ELF-1 (cell line): ENCODE measurements at regions not wholly inside any gene's neighbourhood (a gene's known extent, or its start where the extent isn't known, plus 50 kb on each side); places are given as distances from the start of the nearest gene placed in this dataset.

Source experiments
- DNase-seq: peaks from one replicate; pipeline ENCODE4 v3.0.0-alpha.2; 2016; ENCODE audit warnings: low read depth, low spot score

GRCh38 chr17:53891726-53892125, 69.0 kb downstream of the KIF2B start:
- DNase-seq, result no peak

- DNase-seq, result no peak
Measured at GRCh38 chr17:53892222-53892621, 69.5 kb downstream of the KIF2B start.

- no peak for DNase-seq
Measured at GRCh38 chr17:53894591-53894990, 71.9 kb downstream of the KIF2B start.

- no peak for DNase-seq
Measured at GRCh38 chr17:53896047-53896446, 73.3 kb downstream of the KIF2B start.

DNA sequence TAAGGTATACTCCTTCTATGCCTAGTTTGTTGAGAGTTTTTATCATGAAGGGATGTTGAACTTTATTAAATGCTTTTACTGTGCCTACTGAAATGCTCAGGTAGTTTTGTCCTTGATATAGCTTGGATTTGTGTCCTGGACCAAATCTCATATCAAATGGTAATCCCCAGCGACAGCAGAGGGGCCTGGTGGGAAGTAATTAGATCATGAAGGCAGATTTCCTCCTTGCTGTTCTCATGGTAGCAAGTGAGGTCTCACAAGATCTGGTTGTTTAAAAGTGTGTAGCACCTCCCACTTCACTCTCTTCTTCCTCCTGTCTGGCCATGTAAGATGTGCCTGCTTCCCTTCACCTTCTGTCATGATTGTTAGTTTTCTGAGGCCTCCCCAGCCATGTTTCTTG, 78.2 kb downstream of the KIF2B start:
- no peak for DNase-seq

GRCh38 chr17:53907435-53907834, 84.7 kb downstream of the KIF2B start:
- no peak for DNase-seq

GRCh38 chr17:53909802-53910201, 87.1 kb downstream of the KIF2B start:
- no peak for DNase-seq

- no peak for DNase-seq
Measured at GRCh38 chr17:53912117-53912516, 89.4 kb downstream of the KIF2B start.

- DNase-seq, result no peak
Measured at GRCh38 chr17:53919356-53919755, 96.6 kb downstream of the KIF2B start.

DNA sequence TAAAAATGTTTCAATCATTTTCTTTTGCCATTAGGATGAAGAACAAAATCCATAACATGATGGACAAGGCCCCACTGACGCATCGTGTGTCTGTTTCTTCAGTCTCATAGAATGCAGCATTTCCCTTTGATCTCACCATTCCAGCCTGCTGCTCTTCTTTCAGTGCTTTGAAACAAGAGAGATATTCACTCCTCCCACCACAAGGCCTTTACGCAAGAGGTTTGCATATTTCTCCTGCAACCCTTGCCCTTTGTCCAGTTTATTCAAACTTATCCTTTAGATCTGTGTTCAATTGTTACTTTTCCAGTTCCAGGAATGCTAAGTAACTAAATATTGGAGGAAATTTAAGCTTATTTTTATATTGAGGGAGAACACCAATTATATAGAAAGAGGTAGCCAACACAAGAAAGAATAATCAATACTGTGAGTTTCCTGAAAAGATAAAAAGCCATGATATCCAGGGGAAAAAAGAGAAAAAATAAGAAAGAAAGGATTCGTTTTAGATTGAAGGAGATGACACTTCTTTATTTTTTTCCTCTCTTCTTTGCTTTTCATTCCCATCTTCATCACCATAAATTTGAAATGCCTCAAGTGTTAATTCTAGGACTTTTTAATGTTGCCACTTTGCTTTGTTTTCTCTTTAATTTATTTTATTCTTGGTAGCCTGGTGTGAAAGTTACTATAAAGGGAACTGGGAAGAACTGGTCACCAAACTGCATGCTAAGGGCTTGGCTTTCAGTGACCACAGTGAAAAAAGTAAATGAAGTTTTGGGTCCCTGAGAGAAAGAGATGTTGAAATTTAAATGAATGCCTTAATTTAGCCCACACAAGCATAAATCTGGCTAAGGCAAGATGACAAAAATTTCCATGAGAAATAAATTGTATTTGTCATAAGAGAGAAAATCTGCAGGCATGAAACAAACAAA, 102.1 kb downstream of the KIF2B start:
- peak; percentile 30 for DNase-seq

DNA sequence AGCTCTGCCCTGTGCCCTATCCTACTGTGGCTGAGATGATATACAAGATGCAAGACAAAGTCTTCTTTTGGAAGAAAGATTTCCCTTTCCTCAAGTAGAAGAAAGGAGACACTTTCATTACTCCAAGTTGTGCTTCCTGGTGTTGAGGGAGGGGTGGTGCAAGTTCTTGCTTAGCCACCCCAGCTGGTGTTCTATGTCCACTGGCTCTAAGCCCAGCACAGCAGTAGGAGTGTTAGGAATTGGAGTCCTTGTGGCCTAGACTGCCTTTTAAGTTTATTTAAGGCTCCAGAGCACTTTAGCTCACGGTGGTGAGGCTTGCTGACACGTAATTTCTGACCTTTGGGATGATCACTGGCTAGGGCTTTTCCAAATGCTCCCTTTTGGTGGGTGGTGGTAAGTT, 109.7 kb downstream of the KIF2B start:
- no peak for DNase-seq

GRCh38 chr17:53934931-53935330, 112.2 kb downstream of the KIF2B start:
- DNase-seq, result no peak

DNA sequence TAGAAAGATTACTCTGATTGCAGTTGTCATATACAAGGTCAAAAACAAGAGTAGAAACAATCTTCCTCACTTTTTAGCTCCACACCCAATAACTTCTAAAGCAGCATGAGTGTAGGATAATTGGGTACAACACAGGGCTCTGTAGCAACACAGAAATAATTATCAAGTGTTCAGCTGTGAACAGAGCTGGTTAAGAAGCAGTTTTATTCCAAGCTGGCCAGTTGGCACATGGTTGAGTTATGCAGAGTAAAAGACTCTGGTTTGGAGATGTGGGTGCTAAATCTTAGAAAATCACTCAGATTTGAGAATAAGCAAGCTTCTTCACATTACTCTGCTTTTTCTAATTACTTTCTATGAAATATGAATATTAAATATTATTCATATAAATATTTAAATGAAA, 118.5 kb downstream of the KIF2B start:
- no peak for DNase-seq

- DNase-seq, result no peak
Measured at GRCh38 chr17:53942436-53942835, 119.7 kb downstream of the KIF2B start.

DNA sequence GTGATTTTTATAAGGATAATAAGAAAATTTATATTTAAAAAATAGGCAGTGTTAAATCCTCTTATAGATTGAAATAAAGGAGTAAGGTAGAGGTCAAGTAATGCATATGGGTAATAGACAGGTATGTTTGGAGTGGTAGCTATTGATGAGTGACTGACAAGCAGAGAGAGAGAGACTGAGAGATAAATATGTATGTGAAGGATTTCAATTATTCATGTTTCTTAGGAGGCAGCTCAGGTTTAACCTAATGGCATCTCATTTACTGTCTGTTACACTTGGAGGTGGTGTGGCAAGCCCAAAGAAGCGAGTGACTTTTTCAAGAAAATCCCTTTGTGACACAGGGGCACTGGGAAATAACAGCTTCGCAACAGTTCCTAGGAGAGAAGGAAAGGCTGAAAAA, 120.2 kb downstream of the KIF2B start:
- DNase-seq, result no peak

- DNase-seq, result no peak
Measured at GRCh38 chr17:53948323-53948722, 125.6 kb downstream of the KIF2B start.

- no peak for DNase-seq
Measured at GRCh38 chr17:53949473-53950090, 126.9 kb downstream of the KIF2B start.

- DNase-seq, result peak; percentile 27
Measured at GRCh38 chr17:53950207-53950857, 127.6 kb downstream of the KIF2B start.

DNA sequence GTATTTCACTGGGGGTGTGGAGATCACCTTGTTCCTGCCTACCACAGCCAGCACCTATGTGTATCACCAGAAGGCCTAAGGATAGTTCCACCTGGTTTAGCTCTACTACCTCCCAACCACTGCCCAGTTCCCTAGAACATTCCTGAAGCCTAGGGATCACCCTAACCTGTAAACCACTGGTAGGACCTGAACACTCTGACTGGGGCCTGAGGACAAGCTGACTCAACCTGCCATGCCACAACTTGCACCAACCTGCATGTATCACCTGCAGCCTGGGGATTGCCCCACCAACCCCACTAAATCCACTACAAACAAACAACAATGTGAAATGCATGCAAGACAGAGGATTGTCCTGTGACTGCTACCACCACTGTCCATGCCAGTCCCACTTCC, 128.1 kb downstream of the KIF2B start:
- no peak for DNase-seq

- peak; percentile 16 for DNase-seq
Measured at GRCh38 chr17:53971361-53971760, 148.6 kb downstream of the KIF2B start.

- no peak for DNase-seq
Measured at GRCh38 chr17:53979991-53980390, 157.3 kb downstream of the KIF2B start.

DNA sequence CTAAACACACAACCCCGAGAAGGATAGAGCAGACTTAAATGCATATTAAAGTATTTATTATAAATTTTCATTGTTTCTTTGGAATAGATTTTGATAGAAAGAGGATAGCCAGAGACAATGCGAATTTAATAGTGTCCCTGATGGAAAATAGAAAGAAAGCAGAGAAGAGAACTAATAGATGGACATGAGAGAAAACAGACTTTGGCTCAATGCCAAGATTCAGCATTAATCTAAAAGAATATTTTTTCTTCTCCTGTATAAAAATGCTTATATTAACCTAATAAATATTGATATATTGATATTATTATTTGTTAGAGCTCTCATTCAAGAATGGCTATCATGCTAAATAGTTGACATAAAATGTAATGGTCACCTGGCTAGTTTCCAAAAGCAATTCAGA, 173.4 kb downstream of the KIF2B start:
- DNase-seq, result no peak

GRCh38 chr17:53996890-53997289, 174.2 kb downstream of the KIF2B start:
- no peak for DNase-seq
